GM21576 (cell line): ENCODE measurements at regions not wholly inside any gene's neighbourhood (a gene's known extent, or its start where the extent isn't known, plus 50 kb on each side); places are given as distances from the start of the nearest gene placed in this dataset.
"Not testable (repeated sequence)": the region's sequence is repeated elsewhere in the genome, so short reads cannot be mapped to it uniquely, and the experiment has no call there.

Experiments
- ATAC-seq: cut with Tn5 transposase; IDR thresholded peaks from one replicate; pipeline ENCODE4 v1.9.1; 2021; ENCODE audit warnings: mild to moderate bottlenecking, moderate library complexity; ENCODE audit not compliant: unreplicated experiment

GRCh38 chr6:169918239-169918953 is 167.0 kb downstream of the ERMARD start:
- ATAC-seq: no peak

- ATAC-seq: no peak
Observed at GRCh38 chr6:169917153-169917552, 165.7 kb downstream of the ERMARD start.

- no peak for ATAC-seq
Observed at GRCh38 chr6:169915769-169916550, 164.5 kb downstream of the ERMARD start.

DNA sequence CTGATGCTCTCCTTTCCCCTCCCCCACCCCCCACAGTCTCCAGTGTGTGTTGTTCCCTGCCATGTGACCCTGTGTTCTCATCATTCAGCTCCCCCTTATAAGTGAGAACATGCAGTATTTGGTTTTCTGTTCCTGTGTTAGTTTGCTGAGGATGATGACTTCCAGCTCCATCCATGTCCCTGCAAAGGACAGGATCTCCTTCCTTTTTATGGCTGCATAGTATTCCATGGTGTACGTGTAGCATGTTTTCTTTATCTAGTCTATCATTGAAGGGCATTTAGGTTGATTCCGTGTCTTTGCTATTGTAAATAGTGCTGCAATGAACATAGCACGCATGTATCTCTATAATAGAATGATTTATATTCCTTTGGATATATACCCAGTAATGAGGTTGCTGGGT is 162.3 kb downstream of the ERMARD start:
- not testable (repeated sequence) for ATAC-seq

DNA sequence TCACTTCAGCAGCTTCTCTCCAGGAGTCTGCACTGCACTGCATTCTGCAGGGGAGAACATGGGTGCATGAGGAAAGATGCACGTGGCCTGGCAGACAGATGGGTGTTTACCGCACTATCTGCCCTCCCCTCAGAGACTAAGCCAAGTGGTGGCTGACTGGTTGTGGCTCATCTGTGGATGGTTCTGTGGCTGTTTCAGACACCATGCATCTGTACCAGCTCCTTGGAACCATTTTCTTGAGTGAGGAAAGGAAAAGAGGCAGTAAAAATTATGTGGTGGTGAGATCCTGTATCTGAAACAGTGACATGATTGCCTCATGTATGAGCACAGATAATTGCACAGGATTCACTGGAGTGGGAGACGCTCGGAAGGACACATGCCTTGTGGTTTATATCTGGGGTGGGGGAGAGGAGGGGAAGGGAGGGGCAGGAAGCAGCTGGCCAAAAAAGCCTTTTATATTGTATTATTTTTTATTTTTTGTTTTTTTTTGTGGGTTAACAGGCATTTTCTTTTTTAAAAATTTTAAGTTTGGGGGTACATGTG is 161.7 kb downstream of the ERMARD start:
- ATAC-seq: no peak

DNA sequence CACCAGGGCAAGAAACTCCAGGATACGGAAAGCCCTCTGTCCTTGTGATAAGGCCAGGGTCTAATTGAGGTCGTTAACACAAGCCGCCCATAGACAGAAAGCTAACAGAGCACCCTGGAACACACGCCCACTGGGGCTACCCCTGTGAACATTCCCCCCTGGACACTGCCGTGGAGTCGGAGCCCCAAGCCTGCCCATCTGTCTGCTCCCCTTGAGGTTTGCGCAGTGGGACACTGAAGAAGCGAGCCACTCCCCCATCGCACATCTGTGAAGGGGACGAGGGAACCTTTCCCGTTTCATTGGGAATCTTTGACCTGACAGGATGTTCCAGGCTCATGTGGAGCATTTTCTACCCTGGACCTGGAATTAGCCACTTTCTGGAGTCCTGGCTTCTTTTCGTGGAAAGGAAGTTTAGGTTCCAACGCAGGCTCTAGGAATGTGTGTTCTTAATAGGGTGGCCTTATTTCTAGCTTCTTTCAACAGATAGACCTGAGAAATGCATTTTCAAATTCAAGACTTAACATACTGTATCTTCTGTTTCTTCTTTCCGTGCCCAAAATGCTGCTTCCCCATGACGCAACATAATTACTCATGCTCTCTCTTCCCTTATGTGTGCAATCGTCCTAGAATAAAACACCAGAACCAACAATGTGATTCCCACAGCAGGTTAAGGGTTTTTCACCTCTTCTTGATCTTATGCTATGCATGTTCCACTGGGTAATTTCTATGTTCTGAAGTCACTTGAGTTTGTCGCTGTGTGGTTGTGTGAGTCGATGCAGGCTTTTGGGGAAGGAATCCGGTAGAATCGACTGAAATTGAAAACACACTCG is 161.1 kb downstream of the ERMARD start:
- ATAC-seq: no peak

DNA sequence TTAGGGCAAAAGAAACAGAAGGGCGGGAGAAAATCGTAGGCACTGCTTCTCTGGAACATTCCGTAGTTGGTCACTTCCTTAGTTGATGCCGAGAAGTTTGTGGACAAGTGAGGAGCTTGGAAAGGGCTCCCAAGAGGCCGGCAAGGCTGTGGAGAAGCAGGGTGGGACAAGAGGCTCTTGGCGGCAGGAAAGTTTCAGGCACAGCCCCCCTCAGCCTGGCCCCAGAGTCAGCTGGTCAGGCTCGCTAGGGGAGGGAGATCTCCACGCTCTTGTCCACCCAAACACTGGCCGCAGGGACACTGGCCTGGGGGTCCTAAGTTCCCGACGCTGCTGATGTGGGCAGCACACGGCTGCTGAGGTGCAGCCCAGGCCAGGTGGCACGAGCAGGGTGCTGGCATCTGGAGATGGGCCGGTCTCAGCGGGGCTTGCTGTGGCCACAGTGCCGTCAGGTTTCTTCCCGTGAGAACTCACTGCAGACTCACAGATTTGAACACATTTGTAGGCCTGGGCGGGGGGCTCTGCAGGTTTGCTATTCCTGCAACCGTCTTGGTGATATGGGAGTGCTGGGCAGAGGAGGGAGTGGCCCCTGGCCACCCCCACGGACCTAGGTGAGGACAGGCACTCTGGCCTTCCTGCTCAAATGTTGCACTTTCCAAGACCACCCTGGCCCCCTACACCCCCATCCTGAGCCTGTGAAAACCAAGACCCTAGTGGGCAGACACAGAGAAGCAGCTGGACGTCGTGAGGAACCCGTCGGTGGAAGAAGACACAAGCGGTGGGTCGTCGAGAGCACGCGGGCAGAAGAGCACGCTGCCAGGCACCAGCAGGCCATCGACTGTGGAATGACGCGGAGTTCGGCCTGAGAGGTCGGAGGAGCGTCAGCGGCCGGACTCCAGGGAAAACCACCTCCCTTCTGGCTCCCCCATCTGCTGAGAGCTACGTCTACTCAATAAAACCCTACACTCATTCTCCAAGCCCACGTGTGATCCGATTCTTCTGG is 160.1 kb downstream of the ERMARD start:
- no peak for ATAC-seq

DNA sequence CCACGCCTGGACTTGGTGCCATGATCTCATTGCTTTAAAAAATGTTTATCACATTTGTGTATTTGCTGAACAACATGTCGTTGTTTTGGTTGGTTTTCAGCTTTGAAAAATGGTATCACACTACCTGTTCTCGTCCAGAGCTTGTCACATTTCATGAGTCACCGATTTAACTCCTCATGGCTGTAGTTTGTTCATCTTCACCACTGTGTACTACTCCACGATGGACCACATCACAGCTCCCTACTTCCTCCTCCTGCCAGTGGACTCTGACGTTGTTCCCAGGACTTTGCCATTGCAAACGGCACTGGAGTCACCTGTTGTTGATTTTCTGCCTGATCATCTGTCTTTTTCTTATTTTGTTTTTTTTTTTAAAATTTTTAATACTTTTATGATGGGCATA is 157.7 kb downstream of the ERMARD start:
- no peak for ATAC-seq

DNA sequence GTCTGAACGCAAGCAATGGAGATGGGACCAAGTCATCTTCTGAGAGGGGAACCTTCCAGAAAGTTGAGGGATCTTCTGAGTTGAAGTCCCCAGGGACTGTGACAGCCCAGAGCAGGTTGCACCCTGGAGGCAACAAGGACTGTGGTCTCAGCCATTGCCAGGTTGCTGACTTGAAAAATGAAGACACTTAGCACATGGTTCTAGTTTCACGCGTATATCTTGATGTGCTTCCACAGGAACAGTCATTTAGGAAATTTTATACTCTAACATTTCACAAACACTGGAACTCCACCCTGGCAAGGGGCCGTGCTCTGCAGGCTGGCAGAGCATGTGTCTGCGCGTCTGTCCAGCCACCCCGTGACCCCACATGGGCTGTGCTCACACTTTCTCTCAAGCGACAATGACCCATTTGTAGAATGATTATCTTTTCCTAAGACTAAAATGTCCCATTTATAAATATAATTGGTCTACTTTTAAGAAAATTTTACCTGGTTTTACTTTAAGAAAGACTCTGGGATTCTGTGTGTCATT is 157.0 kb downstream of the ERMARD start:
- no peak for ATAC-seq

DNA sequence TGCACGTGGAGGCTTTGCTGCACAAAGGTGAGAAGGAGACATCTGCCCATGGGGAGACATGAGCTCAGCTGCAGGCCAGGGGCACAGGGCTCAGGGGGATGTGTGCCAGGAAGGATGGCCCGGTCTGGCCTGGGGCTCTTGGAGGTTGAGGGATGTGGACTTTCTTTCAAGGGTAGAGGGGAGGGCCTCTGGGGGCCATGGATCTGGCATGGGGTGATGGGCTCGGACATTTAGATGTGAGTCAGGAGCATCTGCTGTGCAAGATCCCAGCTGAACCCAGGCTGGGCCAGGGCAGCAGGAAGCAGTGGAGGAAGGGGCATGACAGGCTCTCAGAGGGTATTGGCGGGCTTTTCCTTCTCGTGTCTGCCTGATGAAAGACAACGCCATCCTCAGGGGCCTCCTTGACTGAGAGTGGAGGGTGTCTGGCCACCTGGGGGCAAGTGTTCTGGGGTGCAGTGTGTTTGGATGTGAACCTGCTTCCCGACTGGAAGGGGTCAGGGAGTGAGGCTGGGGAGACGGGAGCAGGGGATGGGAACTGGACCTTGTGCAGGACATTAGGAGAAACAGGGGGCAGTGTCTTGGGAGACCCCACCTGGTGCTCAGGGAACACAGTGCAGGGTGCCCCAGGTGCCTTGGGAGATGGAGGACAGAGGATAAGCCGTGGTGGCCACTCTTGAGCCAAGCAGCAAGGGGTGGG is 156.1 kb downstream of the ERMARD start:
- no peak for ATAC-seq

DNA sequence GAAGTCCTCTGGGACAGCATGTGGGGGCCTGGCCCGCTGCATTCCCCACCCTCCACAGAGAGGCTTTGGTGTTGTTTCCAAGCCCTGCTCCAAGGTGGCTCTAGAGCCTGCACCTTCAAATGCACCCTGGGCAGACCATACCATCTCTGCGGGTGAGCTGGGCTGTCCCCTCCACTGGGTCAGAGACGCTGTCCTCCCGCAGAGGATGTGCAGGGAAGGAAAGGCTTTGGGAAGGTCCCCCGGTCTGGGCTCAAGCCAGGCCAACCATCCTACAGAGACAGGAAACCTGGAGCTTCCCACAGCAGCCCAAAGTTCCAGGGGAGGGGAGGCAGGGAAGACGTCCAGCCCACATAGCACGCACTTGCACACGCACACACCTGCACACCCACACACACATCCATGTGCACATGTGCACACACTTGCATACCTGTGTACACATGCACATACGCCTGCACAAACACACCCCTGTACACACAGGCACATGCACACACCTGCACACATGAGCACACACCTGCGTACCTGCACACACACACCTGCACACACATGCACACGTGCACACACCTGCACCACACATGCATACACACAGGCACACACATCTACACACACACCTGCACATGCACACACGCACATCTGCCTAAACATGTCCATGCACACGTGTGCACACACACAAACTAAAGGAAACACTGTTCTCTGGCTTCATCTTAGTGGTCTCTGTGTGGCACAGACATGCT is 155.4 kb downstream of the ERMARD start:
- no peak for ATAC-seq

DNA sequence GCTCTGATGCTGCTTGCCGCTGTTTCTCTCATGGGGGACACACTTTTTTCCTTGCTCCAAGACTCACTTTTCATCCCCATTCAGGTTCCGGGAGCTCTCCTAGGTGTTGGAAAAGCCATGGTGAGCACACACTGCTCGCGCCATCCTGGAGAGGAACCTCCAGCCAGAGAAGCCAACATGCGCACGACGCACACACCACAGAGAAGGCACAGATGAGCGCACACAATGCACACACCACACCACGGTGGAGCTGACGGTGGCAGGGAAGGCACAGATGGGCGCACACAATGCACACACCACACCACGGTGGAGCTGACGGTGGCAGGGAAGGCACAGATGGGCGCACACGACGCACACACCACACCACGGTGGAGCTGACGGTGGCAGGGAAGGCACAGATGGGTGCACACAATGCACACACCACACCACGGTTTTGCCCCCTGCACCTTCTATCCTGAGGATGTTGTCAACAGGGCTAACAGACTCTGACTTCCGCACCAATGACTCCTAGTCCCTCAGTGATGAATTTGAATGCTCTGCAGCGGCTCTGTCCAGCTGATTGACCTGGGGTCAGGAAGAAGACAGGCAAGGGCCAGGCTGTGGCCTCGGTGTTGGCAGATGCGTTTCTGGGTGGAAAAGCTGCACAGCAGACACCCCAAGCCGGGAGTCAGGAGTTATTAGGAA is 154.7 kb downstream of the ERMARD start:
- no peak for ATAC-seq

- ATAC-seq: no peak
Observed at GRCh38 chr6:169905041-169905807, 153.8 kb downstream of the ERMARD start.

DNA sequence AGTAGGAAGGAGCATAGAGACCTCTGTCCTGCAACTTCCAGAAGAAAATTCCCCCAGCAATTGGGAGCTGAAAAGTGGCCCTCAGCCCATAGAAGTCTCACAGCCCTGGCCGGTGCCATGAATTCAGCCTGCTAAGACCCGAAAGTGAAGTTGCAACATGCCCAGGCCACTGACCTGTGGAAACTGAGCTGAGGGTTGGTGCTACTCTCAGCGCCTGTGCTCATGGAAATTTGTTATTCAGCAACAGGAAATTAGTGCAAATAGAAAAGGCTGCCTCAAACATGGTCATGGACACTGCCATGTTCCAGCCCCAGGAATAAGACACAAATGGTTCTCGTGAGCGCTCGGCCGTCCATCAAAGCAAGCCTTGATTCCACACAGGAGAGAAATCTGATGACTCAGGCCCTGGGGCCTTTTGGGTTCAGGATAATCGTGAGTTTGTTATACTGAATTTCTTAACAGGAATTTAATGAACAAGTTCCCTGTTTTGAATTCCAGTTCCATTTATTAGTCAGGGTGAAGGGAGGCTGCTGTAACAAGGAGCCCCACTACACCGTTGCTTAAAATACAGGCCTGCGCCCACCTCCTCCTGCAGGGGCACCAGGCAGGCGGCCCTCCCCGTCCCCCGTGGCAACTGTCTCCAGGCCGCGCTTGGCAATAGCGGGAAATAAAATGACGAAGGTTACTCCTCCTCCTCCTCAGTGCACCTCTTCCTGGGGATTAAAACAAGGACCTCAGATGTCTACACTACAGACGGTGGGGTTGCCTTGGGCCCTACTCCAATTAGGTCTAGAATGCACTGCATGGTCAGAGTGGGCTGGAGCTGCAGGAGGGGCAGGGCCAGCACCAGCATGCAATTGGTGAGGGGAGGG is 152.9 kb downstream of the ERMARD start:
- ATAC-seq: no peak

GRCh38 chr6:169903122-169903521 is 151.7 kb downstream of the ERMARD start:
- ATAC-seq: no peak

- ATAC-seq: no peak
Observed at GRCh38 chr6:169902604-169903003, 151.2 kb downstream of the ERMARD start.
